ACHN (cell line): ENCODE measurements at regions not wholly inside any gene's neighbourhood (a gene's known extent, or its start where the extent isn't known, plus 50 kb on each side); places are given as distances from the start of the nearest gene placed in this dataset.

ENCODE experiments used
- DNase-seq: peaks from one replicate; pipeline ENCODE4 v3.0.0-alpha.2; 2015
- in situ Hi-C: cut with HindIII; loops from 2 replicates; pipeline ENCODE4 v1.10.0; 2017; ENCODE audit warnings: low sequenced_read_pairs, low pct_ligation_motif_present, low pct_unique_long_range_greater_than_20kb

DNA sequence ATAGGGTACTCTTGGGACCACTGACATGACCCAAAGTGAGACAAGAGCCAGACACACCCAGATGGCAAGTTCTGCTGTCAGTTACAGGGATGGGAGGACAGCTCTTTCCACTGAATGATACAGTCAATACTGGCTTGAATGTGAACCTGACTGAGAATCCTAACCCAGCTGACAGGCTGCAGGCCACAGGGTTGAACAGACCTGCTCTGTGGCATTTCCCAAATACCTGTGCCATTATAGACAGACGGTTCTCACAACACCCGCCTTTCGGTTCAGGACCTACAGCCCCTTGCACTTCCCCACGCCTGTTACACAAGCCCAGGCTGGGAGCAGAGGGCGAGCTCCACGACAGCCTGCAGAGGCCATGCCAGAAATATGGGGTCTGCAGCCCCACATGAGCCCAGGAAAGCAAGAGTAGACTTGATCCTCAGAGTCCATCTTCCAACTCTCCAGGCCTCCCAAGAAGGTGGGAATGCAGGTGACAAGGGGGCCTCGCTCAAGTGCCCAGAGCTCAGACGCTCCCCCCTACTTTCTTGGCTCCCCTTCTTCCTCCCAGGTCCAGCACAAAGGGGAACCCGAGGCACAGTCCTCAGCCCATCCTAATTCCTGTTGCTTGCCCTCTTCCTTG, 314.3 kb downstream of the SOX9 start:
- in situ Hi-C loops = no loop called here
- DNase-seq = no peak

DNA sequence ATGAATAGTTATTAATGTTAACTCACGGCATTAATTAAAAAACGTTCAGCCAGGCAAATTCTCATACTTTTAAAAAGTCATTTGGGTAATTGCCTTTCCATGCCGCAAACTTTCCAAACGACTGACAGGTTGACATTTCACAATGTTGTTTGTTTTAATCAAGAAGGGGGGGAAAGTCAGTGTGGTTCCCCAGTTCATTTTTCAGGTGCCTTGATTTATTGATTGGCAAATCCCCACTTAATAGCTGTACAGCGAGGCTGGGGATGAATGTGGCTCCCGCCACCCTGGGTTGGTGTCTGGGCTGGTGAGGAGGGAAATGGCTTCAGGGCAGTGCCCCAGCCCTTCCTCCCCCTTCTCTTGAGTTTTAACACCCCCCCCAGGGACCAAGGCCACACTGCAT, 318.0 kb downstream of the SOX9 start:
- in situ Hi-C loops = no loop called here
- DNase-seq = no peak

DNA sequence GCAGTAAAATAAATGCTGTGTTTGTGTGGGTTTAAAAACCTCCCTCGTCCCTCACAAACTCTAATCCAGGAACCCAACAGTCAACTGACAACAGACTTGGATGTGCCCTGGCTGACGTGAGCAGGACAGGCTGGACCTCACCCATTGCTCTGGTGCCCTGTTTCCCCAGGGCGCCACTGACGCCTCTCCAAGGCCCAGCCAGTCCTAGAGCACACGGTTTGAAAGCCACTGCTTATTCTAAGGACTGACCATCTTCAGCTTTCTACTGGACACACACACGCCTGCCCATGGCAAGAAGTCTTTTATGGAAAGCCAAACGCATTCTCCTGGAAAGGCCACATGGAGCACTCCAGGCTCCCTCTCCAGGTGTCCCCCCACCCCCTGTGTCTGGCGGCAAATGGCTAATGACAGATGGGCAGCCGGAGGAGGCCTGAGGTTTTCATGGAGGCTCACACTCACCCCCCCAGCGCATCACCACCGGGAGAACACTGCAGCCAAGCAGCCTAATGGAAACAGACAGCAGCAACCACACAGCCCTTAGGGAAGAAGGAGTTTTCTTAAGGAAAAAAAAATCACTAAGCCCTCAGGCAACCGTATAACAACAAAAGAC, 319.2 kb downstream of the SOX9 start:
- in situ Hi-C loops = no loop called here
- DNase-seq = no peak

DNA sequence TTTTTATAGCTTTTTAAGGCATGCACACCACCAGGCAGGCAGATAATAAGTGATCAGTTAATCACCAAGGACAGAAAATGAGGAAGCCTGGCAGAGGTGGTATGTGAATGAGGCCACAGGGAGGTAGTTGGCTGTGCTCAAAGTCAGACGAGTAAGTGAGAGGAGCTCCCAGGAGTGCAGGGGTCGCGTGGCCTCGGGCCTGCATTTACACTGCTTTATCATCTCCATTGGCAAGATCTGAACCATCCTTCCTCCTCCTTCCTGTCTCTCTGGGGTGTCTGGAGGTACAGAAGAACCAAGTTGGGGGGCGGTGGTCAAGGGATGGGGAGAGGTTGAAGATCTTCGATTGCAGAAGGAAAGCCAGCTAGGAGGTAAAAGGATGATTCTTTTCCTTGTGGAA, 320.1 kb downstream of the SOX9 start:
- no peak for DNase-seq
- in situ Hi-C loops = no loop called here

DNA sequence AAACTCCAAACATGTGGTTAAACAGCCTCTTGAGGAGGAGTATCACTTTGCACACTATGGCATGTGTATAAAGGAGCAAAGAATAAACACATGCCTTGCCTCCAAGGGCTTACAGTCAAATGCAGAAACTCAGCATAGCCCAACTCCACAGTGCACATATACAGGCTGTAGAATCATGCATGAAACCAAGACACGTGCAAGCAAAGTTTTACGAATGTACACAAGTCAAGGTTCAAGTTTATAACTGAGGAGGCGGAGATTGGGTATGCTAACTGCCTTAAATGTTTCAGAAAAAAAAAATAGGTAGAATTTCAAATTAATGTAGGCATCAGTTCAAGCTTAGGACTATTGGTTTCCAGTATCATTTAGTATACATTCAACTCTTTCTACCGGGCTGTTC, 321.1 kb downstream of the SOX9 start:
- in situ Hi-C loops = no loop called here
- no peak for DNase-seq

DNA sequence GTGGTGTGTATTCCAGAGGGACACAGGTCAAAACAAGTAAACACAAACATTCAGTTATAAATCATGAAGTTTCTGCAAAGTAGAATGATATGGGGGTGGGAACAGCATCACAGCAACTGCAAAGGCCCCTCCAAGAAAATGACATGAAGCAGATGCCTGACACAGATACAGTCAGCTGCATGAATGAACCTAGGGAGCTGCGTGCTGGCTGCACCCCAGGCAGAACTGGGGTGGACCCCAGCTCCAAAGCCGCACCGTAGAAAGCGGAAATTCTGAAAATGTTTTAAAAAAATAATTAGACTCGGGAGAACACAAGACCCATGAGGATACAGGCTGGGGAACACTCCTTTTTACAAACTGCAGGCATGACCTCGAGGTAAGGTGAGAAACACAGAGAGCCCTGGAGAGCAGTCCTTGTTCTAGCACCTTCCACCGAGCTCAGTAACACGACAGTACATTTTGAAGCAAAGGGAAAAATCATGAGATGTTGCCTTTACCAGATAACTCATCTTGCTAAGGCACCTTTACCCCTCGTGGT, 323.8 kb downstream of the SOX9 start:
- in situ Hi-C loops = no loop called here
- no peak for DNase-seq

DNA sequence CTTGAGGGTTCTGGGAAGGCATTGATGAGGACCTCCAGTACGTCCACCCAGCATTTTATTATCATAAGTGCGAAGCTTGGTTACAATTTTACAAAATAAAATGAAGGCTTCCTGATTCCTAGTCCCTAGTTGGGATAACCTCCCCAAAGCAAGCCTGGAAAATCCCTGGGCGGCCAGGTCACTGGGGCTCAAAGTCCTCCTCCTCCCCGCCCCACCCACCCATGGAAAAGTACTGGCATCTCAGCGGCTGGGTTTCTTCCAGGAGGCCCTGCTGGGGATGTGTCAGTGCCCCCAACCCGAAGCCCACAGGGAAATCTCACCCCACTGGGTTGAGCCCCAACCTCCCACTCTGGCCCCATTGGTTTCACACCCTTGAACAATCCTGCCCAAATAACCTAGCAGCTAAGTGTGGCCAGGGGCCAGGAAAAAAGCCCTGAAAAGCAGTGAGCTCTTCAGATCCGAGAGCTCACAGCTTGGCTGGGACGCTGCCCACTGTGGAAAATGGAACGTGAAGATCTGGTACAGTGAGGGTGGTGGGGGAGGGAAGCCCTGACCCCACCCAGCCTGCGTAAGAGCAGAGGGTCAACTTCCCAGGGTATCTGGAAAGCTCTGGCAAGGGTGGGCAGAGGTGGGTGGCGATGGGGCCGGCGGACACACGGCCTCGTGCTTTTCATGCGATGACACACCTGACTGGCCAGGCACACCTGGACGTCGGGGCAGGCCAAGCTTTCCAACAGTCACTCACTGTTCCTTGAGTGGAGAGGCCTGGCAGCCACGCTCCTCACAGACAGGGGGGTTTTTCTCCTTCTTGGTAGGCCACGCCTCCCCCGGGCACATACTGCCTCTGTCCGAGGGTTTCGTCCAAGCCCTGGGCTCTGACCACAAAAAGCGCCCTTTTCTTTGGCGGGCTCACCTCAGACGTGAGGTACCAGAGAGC, 324.5 kb downstream of the SOX9 start:
- in situ Hi-C loops = no loop called here
- DNase-seq = no peak

DNA sequence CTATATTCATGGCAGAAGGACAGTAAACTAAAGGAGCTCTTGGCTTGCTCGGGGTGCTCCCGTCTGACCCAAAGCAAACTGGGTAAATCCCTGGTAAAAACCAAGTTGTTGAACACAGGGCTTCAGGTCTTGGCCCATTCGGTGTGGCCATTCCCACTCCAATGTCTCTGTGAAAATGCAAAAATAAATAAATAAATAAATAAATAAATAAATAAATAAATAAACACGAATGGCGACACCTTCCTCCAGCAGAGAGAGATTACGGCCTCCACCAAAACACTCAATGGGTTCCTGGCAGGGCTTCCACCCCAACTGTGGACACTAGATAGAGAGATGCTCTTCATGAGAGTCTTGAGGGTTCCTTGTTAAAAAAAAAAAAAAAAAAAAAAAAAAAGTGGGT, 325.3 kb downstream of the SOX9 start:
- no peak for DNase-seq
- in situ Hi-C loops = no loop called here

DNA sequence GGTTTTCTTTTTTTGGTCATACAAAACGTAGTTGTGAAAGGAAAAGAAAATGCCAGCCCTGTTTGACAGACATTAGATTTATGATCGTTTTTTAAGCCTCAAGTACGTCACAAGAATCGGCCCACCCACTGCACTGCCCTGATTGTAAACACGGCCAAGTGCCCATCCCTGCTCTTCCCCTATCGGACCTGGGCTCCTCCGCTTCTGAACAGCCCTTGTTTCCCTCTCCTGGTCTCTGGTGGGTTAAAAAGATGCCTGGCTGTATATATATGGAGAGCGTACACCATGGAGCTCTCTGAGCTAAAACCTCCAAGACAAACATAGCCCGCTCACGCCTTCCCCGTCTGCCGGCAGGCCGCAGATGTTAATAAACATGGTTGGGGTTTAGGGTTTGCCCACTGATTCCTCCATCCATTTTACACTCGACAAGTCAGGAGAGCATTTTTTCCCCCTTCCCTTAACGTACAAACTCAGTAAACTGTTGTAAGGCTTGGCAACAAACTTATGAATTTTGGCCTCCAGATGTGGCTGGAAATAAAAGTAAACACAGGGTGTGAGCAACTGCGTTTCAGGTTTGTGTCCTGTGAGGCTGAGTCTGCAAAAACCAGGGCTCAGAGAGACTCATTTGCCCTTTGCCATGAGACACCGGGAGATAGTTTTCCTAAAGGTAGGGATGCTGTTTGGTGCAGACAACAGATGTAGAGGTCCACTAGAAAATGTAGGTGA, 325.9 kb downstream of the SOX9 start:
- in situ Hi-C loops = no loop called here
- no peak for DNase-seq

DNA sequence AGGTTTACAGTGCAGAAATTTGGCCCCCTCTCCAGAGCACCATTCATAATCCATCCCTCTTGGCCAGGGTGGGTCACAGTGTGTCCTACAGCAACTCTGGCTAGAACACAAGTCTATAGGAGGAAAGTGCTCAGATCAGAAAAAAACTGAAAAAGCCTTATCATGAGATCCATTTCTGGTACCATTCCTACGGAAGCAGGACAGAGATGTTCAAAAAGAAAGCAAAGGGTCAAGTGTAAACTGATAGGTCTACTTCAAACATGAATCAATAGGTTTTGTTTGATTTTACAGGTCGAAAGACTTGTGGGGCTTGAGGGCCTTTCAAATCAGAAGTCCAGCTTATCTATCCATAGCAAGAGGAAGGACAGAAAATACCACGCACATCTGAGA, 326.4 kb downstream of the SOX9 start:
- in situ Hi-C loops = no loop called here
- DNase-seq = no peak

DNA sequence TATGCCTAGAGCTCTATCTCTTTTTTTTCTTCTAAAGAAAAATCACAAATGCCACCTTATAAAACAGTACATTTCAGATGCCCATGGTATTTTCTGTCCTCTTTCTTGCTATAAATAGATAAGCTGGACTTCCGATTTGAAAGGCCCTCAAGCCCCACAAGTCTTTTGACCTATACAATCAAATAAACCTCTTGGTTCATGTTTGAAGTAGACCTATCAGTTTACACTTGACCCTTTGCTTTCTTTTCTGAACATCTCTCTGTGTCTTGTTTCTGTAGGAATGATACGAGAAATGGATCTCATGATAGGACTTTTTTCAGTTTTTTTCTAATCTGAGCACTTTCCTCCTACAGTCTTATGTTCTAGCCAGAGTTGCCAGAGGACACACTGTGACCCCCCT, 327.2 kb downstream of the SOX9 start:
- DNase-seq = no peak
- in situ Hi-C loops = no loop called here

DNA sequence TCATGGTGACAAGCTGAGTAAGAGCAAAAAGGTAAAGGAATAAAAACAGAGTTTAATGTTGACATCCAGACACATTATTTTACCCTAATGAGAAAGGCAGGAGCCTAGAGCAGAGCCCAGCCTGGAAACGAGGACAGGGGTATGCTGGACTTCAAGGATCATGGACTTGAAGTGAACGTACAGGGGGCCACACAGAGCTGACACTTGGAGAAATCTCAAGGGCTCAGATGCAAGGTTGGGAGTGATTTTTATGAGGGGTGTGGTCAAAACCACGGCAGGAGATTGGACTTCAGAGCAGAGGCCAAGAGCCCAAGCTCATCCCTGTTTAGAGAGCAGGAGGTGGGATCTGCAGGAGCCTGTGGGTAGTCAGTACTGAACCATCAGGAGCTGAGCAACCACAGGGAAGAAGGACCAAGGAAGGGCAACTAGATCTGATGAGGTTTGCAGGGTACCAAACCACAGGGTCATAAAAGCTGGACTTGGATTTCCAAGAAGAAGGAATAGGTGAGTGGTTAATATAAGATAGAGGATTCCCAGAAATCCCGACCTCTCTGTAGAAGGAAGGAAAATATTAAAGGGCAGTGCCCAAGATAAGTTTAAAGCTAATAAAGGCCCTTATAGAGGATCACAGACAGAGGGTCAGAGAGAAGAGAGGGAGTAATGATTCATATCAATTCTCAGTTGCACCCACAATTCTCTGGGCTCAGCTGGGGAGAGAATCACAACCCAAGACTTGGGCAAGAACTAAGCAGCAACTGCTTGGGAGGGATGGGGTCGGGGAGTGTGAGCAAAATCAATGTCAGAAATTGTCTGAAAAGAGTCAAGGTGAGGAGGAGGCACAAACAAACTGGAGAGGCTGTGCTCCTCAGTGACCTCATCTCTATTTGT, 331.7 kb downstream of the SOX9 start:
- no peak for DNase-seq
- in situ Hi-C loops = no loop called here

DNA sequence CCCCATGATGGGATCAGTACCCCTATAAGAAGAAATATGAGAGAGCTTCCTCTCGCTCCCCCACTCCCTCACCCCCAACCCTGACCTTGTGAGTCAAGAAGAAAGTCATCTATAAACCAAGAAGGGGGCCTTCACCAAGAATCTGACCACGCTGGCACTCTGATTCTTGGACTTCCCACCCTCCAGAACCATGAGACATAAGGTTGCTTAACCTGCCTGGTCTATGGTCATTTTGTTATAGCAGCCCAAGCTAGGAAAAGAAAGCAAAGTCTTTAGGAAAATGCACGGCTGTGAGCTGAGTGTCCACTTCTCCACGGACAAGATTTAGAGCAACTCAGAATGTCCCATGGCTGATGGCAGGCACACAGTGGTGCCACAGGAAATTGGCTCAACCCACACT, 333.5 kb downstream of the SOX9 start:
- in situ Hi-C loops = no loop called here
- DNase-seq = no peak

DNA sequence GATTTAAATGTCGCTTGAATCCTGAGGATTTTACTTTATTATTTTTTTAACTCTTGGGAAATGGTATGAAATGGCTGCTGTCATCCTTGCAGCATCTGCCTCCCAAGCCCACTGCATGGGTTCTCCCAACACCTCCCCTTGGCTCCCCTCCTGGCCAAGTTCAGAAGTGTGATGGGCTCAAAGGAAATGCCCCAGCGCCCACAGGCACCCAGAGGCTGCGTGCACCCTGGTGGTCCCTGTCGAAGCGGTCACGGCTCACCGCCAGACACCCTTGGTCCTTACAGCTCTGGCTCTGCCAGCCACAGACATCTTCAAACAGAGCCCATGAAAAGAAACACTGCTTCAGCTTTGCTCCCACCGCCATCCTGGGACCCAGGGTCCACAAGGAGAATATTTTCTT, 334.7 kb downstream of the SOX9 start:
- DNase-seq = no peak

DNA sequence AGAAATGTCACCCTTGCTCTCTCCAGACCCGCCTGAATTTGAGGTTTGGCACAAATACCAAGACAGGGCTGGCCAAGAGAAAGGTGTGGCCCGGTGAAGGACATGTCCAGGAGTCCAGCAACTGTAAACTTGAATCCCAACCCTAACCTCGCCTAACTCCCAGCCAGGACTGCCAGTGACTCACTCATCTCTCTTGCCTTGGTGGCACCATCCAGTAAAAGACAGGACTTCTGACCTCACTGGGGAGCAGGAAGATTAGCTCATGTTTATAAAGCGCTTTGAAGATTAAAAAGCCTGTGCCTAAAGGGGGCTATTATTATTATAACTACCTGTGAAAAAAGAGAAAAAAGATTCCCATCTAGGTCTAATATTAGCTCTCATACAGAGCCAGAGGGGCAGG, 335.3 kb downstream of the SOX9 start:
- DNase-seq = peak; percentile 31
- in situ Hi-C loops = no loop called here

More for the DNA sequence above, 334.7 kb downstream of the SOX9 start:
- in situ Hi-C loops = no loop called here

DNA sequence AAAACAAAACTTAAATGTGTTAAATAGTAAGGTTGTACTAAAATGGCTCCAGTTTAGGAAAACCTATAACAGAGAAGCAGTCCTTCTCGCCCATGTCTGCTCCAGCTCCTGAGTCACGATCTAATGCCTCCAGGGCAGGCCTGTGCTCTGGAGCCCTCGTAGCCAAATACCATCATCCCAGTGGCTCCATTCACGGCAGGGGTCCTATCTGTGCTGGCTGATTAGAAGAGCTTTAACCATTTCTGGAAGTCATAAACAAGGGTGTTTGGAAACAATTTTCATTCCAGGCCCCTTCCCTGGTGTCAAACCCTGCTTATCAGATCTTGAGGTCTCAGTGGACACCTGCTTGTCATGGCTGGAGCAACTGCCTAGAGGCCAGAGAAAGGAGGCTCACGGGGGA, 336.9 kb downstream of the SOX9 start:
- in situ Hi-C loops = no loop called here
- no peak for DNase-seq

DNA sequence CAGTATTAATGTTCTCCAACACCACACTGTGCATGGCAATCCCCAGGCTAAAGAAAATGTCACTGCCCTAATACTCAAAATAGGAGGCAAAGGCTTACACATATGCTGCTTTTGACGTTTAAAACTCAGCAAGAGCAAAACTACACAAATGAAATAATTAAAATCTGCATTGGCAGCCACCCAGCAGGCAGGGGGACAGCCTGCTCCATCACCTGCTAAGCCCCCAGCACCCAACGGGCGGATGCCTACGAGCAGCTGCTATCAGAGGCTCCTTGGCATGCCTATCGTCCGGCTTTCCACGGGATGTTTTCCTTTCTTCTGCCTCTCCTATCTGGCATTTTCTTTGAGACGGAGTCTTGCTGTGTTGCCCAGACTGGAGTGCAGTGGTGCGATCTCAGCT, 337.5 kb downstream of the SOX9 start:
- DNase-seq = no peak
- in situ Hi-C loops = no loop called here

DNA sequence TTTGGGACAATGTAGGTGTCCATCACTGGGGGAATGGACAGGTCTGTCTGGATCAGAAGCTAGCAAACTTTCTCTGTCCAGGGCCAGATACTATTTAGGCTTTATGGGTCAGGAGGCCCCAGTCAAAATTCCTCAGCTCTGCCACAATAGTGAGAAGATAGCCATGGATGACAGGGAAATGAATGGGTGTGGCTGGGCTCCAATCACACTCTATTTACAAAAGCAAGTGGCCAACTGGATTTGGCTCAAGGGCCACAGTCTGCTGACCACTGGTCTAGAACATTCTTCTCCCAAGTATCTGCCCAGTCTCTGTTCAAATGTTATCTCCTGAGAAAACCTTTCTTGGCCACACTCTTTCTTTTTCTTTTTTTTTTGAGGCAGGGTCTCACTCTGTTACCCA, 339.9 kb downstream of the SOX9 start:
- in situ Hi-C loops = no loop called here
- no peak for DNase-seq
